ENCODE measurements at regions not wholly inside any gene's neighbourhood (a gene's known extent, or its start where the extent isn't known, plus 50 kb on each side); places are given as distances from the start of the nearest gene placed in this dataset.

GRCh38 chr4:34183926-34184325 is 2060.4 kb downstream of the ARAP2 start:
- no peak for DNase-seq

GRCh38 chr4:34187056-34187455 is 2057.3 kb downstream of the ARAP2 start:
- DNase-seq, result no peak

- no peak for DNase-seq
These were observed 2052.9 kb downstream of the ARAP2 start for GRCh38 chr4:34191443-34191842.

GRCh38 chr4:34193451-34194154 is 2050.7 kb downstream of the ARAP2 start:
- no peak for DNase-seq

- DNase-seq, result no peak
These were observed 2049.7 kb downstream of the ARAP2 start for GRCh38 chr4:34194585-34194984.

GRCh38 chr4:34196375-34196774 is 2047.9 kb downstream of the ARAP2 start:
- DNase-seq, result no peak

- no peak for DNase-seq
These were observed 2045.3 kb downstream of the ARAP2 start for GRCh38 chr4:34198966-34199365.

GRCh38 chr4:34200535-34200934 is 2043.8 kb downstream of the ARAP2 start:
- no peak for DNase-seq

GRCh38 chr4:34202154-34202553 is 2042.2 kb downstream of the ARAP2 start:
- DNase-seq, result no peak

- no peak for DNase-seq
These were observed 2023.7 kb downstream of the ARAP2 start for GRCh38 chr4:34220601-34221000.

- DNase-seq, result no peak
These were observed 2022.3 kb downstream of the ARAP2 start for GRCh38 chr4:34221986-34222385.

GRCh38 chr4:34236118-34236517 is 2008.2 kb downstream of the ARAP2 start:
- DNase-seq, result no peak

- peak; percentile 8 for DNase-seq
These were observed 1999.0 kb downstream of the ARAP2 start for GRCh38 chr4:34245276-34245675.

GRCh38 chr4:34250562-34250961 is 1993.8 kb downstream of the ARAP2 start:
- DNase-seq, result no peak

- DNase-seq, result no peak
These were observed 1991.1 kb downstream of the ARAP2 start for GRCh38 chr4:34253239-34253638.

GRCh38 chr4:34258176-34258575 is 1986.1 kb downstream of the ARAP2 start:
- DNase-seq, result no peak

- DNase-seq, result no peak
These were observed 1982.5 kb downstream of the ARAP2 start for GRCh38 chr4:34261799-34262314.

GRCh38 chr4:34269613-34270012 is 1974.7 kb downstream of the ARAP2 start:
- no peak for DNase-seq

GRCh38 chr4:34271479-34272355 is 1972.6 kb downstream of the ARAP2 start:
- no peak for DNase-seq

- DNase-seq, result no peak
These were observed 1965.3 kb downstream of the ARAP2 start for GRCh38 chr4:34279011-34279410.

- DNase-seq, result no peak
These were observed 1964.2 kb downstream of the ARAP2 start for GRCh38 chr4:34280131-34280530.

GRCh38 chr4:34281826-34282225 is 1962.5 kb downstream of the ARAP2 start:
- no peak for DNase-seq

GRCh38 chr4:34289489-34289888 is 1954.8 kb downstream of the ARAP2 start:
- no peak for DNase-seq

Measured in muscle of arm (tissue), 1 donor.